ENCODE measurements at regions not wholly inside any gene's neighbourhood (a gene's known extent, or its start where the extent isn't known, plus 50 kb on each side); places are given as distances from the start of the nearest gene placed in this dataset.

GRCh38 chr22:49583341-49583740 is 244.3 kb downstream of the BRD1 start:
- TF ChIP-seq CTCF (IDR thresholded peaks at IDR 0.05) (no peak), POLR2A (IDR thresholded peaks at IDR 0.05) (no peak)
